ENCODE measurements at regions not wholly inside any gene's neighbourhood (a gene's known extent, or its start where the extent isn't known, plus 50 kb on each side); places are given as distances from the start of the nearest gene placed in this dataset.

- DNase-seq (ENCODE audit: low read depth in 2 of 2) = no peak
Observed at GRCh38 chr5:117945258-117945657, 1043.1 kb downstream of the DTWD2 start.

- no peak for DNase-seq (ENCODE audit: low read depth in 2 of 2)
Observed at GRCh38 chr5:117943541-117943940, 1044.8 kb downstream of the DTWD2 start.

GRCh38 chr5:117942861-117943519 is 1045.4 kb downstream of the DTWD2 start:
- DNase-seq (ENCODE audit: low read depth in 2 of 2) = no peak

- DNase-seq (ENCODE audit: low read depth in 2 of 2) = no peak
Observed at GRCh38 chr5:117893211-117893610, 1095.1 kb downstream of the DTWD2 start.

- no peak for DNase-seq (ENCODE audit: low read depth in 2 of 2)
Observed at GRCh38 chr5:117892360-117892759, 1096.0 kb downstream of the DTWD2 start.

- DNase-seq (ENCODE audit: low read depth in 2 of 2) = no peak
Observed at GRCh38 chr5:117889596-117889995, 1098.8 kb downstream of the DTWD2 start.

- DNase-seq (ENCODE audit: low read depth in 2 of 2) = no peak
Observed at GRCh38 chr5:117888688-117889087, 1099.7 kb downstream of the DTWD2 start.

- no peak for DNase-seq (ENCODE audit: low read depth in 2 of 2)
Observed at GRCh38 chr5:117881426-117882230, 1106.7 kb downstream of the DTWD2 start.

- DNase-seq (ENCODE audit: low read depth in 2 of 2) = no peak
Observed at GRCh38 chr5:117880932-117881331, 1107.4 kb downstream of the DTWD2 start.

GRCh38 chr5:117877731-117878130 is 1110.6 kb downstream of the DTWD2 start:
- DNase-seq (ENCODE audit: low read depth in 2 of 2) = no peak

- DNase-seq (ENCODE audit: low read depth in 2 of 2) = no peak
Observed at GRCh38 chr5:117872798-117873368, 1115.5 kb downstream of the DTWD2 start.

- no peak for DNase-seq (ENCODE audit: low read depth in 2 of 2)
Observed at GRCh38 chr5:117869596-117869995, 1118.8 kb downstream of the DTWD2 start.

GRCh38 chr5:117863586-117864296 is 1124.6 kb downstream of the DTWD2 start:
- no peak for DNase-seq (ENCODE audit: low read depth in 2 of 2)

- no peak for DNase-seq (ENCODE audit: low read depth in 2 of 2)
Observed at GRCh38 chr5:117860550-117860949, 1127.8 kb downstream of the DTWD2 start.

GRCh38 chr5:117859176-117859575 is 1129.2 kb downstream of the DTWD2 start:
- no peak for DNase-seq (ENCODE audit: low read depth in 2 of 2)

GRCh38 chr5:117856713-117857112 is 1131.6 kb downstream of the DTWD2 start:
- no peak for DNase-seq (ENCODE audit: low read depth in 2 of 2)

- no peak for DNase-seq (ENCODE audit: low read depth in 2 of 2)
Observed at GRCh38 chr5:117837786-117838185, 1150.6 kb downstream of the DTWD2 start.

- no peak for DNase-seq (ENCODE audit: low read depth in 2 of 2)
Observed at GRCh38 chr5:117833691-117834090, 1154.7 kb downstream of the DTWD2 start.

- no peak for DNase-seq (ENCODE audit: low read depth in 2 of 2)
Observed at GRCh38 chr5:117829646-117830045, 1158.7 kb downstream of the DTWD2 start.

- DNase-seq (ENCODE audit: low read depth in 2 of 2) = no peak
Observed at GRCh38 chr5:117813850-117814249, 1174.5 kb downstream of the DTWD2 start.

- no peak for DNase-seq (ENCODE audit: low read depth in 2 of 2)
Observed at GRCh38 chr5:117812861-117813260, 1175.5 kb downstream of the DTWD2 start.

- no peak for DNase-seq (ENCODE audit: low read depth in 2 of 2)
Observed at GRCh38 chr5:117809251-117809650, 1179.1 kb downstream of the DTWD2 start.
